Muscle layer of colon (tissue), 2 donors: ENCODE measurements at regions not wholly inside any gene's neighbourhood (a gene's known extent, or its start where the extent isn't known, plus 50 kb on each side); places are given as distances from the start of the nearest gene placed in this dataset.

Experiments
- H3K27ac ChIP-seq: one replicate; pipeline ENCODE4 v1.7.0; 2013; ENCODE audit warnings: low read depth, mild to moderate bottlenecking, low read length, moderate library complexity
- H3K27me3 ChIP-seq, 2 donors: one replicate each; pipeline ENCODE4 v1.7.0; 2013; ENCODE audit warnings: low read length in 2 of 2, mild to moderate bottlenecking in 2 of 2; ENCODE audit not compliant: insufficient read depth in 2 of 2, control insufficient read depth in 1 of 2
- H3K36me3 ChIP-seq: one replicate; pipeline ENCODE4 v1.7.0; 2013; ENCODE audit warnings: mild to moderate bottlenecking, low read length; ENCODE audit not compliant: insufficient read depth
- H3K4me1 ChIP-seq: one replicate; pipeline ENCODE4 v1.7.0; 2013; ENCODE audit warnings: mild to moderate bottlenecking, low read length; ENCODE audit not compliant: insufficient read depth
- H3K4me3 ChIP-seq, 2 donors: one replicate each; pipeline ENCODE4 v1.7.0; 2013; ENCODE audit warnings: low read length in 2 of 2, low read depth in 1 of 2, mild to moderate bottlenecking in 1 of 2, moderate library complexity in 1 of 2
- H3K9ac ChIP-seq: one replicate; pipeline ENCODE4 v1.7.0; 2013; ENCODE audit warnings: low read length
- H3K9me3 ChIP-seq: one replicate; pipeline ENCODE4 v1.7.0; 2013; ENCODE audit warnings: mild to moderate bottlenecking, low read length
- donor health status: abdominal sarcoma.
- donor health status: Adenocarcinoma of cecum.

- Histone ChIP-seq H3K9me3 (no peaks in the 10 kb centered on the region), H3K4me1 (peaks cover 12% of the 10 kb centered on the region), H3K4me3 (no peak overlapping the region), H3K27ac (no peak overlapping the region), H3K27me3 (peaks cover 0 to 9% of the 10 kb centered on the region in 2 donors), H3K36me3 (no peaks in the 10 kb centered on the region), H3K9ac (no peak overlapping the region)
These were observed 56.1 kb upstream of the GLI2 start for GRCh38 chr2:120679526-120679925.

GRCh38 chr2:120680136-120680761 is 55.4 kb upstream of the GLI2 start:
- Histone ChIP-seq H3K27ac (no peak overlapping the region), H3K4me1 (peaks cover 17% of the 10 kb centered on the region), H3K9me3 (no peaks in the 10 kb centered on the region), H3K36me3 (no peaks in the 10 kb centered on the region), H3K9ac (no peak overlapping the region), H3K27me3 (peaks cover 0 to 4% of the 10 kb centered on the region in 2 donors), H3K4me3 (no peak overlapping the region)

GRCh38 chr2:120681181-120681580 is 54.5 kb upstream of the GLI2 start:
- H3K4me1 ChIP-seq, result peaks cover 17% of the 10 kb centered on the region
- H3K4me3 ChIP-seq, result no peak overlapping the region
- no peak overlapping the region for H3K9ac ChIP-seq
- H3K27me3 ChIP-seq, result no peaks in the 10 kb centered on the region
- H3K36me3 ChIP-seq, result no peaks in the 10 kb centered on the region
- no peaks in the 10 kb centered on the region for H3K9me3 ChIP-seq
- H3K27ac ChIP-seq, result no peak overlapping the region

GRCh38 chr2:120681696-120682288 is 53.9 kb upstream of the GLI2 start:
- H3K9me3 ChIP-seq, result no peaks in the 10 kb centered on the region
- no peaks in the 10 kb centered on the region for H3K27me3 ChIP-seq
- H3K4me3 ChIP-seq, result no peak overlapping the region
- H3K4me1 ChIP-seq, result peaks cover 17% of the 10 kb centered on the region
- no peak overlapping the region for H3K9ac ChIP-seq
- H3K36me3 ChIP-seq, result no peaks in the 10 kb centered on the region
- H3K27ac ChIP-seq, result no peak overlapping the region

- Histone ChIP-seq H3K9ac (no peak overlapping the region), H3K27ac (no peak overlapping the region), H3K4me3 (no peak overlapping the region), H3K9me3 (no peaks in the 10 kb centered on the region), H3K36me3 (no peaks in the 10 kb centered on the region), H3K4me1 (peaks cover 17% of the 10 kb centered on the region), H3K27me3 (no peaks in the 10 kb centered on the region)
These were observed 53.0 kb upstream of the GLI2 start for GRCh38 chr2:120682654-120683053.

GRCh38 chr2:120683081-120683480 is 52.6 kb upstream of the GLI2 start:
- H3K36me3 ChIP-seq, result no peaks in the 10 kb centered on the region
- peaks cover 17% of the 10 kb centered on the region for H3K4me1 ChIP-seq
- H3K4me3 ChIP-seq, result no peak overlapping the region
- no peak overlapping the region for H3K9ac ChIP-seq
- no peaks in the 10 kb centered on the region for H3K9me3 ChIP-seq
- no peaks in the 10 kb centered on the region for H3K27me3 ChIP-seq
- no peak overlapping the region for H3K27ac ChIP-seq

GRCh38 chr2:120683701-120684100 is 52.0 kb upstream of the GLI2 start:
- Histone ChIP-seq H3K9me3 (no peaks in the 10 kb centered on the region), H3K27ac (no peak overlapping the region), H3K4me3 (no peak overlapping the region), H3K27me3 (no peaks in the 10 kb centered on the region), H3K9ac (no peak overlapping the region), H3K4me1 (peaks cover 17% of the 10 kb centered on the region), H3K36me3 (no peaks in the 10 kb centered on the region)

GRCh38 chr2:120684289-120685065 is 51.2 kb upstream of the GLI2 start:
- Histone ChIP-seq H3K9me3 (no peaks in the 10 kb centered on the region), H3K27me3 (no peaks in the 10 kb centered on the region), H3K4me1 (peaks cover 17% of the 10 kb centered on the region), H3K27ac (no peak overlapping the region), H3K36me3 (no peaks in the 10 kb centered on the region), H3K9ac (no peak overlapping the region), H3K4me3 (no peak overlapping the region)

- Histone ChIP-seq H3K27ac (no peak overlapping the region), H3K9me3 (no peaks in the 10 kb centered on the region), H3K4me3 (no peak overlapping the region), H3K27me3 (no peaks in the 10 kb centered on the region), H3K9ac (no peak overlapping the region), H3K4me1 (peaks cover 17% of the 10 kb centered on the region), H3K36me3 (no peaks in the 10 kb centered on the region)
These were observed 50.3 kb upstream of the GLI2 start for GRCh38 chr2:120685066-120685973.
